SH-SY5Y (cell line): ENCODE measurements at regions not wholly inside any gene's neighbourhood (a gene's known extent, or its start where the extent isn't known, plus 50 kb on each side); places are given as distances from the start of the nearest gene placed in this dataset.

Experiments used
- GATA2 ChIP-seq: IDR thresholded peaks from 2 replicates; pipeline ENCODE4 v1.6.1; 2011; ENCODE audit warnings: mild to moderate bottlenecking, low read depth, low read length
- GATA3 ChIP-seq: IDR thresholded peaks from 2 replicates; pipeline ENCODE4 v1.6.1; 2011; ENCODE audit warnings: low read depth, mild to moderate bottlenecking, low read length, moderate library complexity

DNA sequence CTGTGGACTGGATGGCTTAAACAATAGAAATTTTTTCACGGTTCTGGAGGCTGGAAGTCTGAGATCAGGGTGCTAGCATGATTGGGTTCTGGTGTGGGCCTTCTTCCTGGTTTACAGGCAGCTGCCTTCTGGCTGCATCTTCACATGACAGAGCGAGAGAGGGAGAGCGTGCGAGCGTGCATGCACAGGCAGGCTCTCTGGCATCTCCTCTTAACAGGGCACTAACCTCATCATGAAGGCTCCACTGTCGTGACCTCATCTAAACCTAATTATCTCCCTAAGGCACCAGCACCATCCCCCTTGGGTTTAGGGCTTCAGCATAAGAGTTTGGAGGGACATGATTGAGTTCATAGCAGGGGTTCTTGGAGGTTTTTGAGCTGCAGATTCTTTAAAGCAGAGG, 292.0 kb upstream of the C2CD4B start:
- TF ChIP-seq GATA3: no peak
- TF ChIP-seq GATA2: no peak

DNA sequence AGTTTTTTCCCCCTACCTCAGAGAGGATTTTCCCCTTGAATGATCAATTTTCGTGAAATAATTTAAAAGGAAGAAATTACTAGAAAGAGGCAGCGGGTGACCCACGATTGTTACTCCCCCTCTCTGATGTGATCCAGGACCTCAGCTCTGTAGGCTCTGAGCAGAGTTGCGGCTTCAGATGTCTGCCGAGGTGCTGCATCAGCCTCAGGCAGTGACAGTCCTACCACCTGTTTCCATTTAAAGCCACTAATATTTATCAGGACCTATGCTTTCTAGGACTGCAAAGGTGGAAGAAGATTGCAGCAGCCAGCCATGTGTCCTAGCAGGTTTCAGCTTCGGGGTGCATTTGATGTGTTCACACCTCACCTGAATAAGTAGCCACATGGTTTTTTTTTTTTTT, 294.8 kb upstream of the C2CD4B start:
- no peak for TF ChIP-seq GATA3
- TF ChIP-seq GATA2: no peak

DNA sequence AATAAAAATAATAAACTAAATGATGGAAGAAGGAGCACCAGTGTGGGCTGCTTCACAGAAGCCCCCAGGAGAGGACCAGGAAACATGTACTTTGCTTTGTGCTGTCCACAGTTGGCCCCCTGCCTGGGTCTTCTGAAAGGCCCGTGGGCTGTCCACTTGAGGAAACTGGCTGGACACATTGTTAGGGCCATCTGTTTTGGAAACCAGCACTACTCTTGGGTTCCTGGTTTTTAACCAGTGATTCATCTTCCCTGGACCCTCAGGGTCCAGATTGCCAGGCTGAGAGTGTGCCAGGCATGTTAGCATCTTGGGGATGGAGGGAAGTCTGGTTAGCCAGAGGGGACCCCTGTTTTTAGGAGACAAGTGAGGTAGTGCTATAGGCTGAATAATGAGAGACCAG, 297.2 kb upstream of the C2CD4B start:
- no peak; the same call in 1 of the 2 replicates for TF ChIP-seq GATA2
- no peak for TF ChIP-seq GATA3

DNA sequence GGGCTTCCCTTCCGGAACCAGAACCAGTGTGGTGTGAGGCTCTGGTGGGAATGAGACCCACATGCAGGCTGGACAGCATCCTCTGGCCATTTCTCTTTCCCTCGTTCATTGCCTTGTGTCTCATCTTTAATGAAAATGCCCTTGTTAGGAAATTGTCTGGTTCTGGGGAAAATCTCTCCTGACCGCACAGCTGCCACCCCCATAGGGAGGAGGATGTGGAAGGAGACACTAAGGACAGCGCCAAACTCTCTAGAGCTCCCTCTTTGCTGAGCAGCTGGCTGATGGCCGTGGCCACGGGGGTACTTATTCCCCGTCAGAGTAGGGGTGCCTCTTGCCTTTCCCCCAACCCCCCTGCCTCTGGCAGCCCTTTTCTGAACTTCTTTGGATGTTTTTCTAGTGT, 297.6 kb upstream of the C2CD4B start:
- no peak for TF ChIP-seq GATA2
- TF ChIP-seq GATA3: no peak

DNA sequence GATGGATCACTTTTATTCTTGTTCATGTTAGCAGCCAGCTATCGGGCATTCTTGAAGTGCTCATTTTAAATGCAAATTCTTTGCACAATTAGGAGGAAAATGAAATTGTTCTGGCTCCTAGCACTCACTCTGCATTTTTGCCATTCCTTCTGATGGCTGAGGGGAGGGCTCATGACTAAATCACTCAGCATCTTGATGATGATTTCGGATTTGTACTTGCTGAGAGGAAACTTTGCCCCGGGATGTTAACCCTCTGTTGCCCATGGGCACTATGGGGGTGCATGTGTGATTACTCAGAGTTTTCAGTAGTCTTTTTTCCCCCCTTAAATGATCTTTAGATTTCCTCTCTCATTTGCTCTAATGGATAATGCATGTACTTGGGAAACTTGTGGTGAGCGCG, 299.6 kb upstream of the C2CD4B start:
- TF ChIP-seq GATA3: no peak
- TF ChIP-seq GATA2: no peak

DNA sequence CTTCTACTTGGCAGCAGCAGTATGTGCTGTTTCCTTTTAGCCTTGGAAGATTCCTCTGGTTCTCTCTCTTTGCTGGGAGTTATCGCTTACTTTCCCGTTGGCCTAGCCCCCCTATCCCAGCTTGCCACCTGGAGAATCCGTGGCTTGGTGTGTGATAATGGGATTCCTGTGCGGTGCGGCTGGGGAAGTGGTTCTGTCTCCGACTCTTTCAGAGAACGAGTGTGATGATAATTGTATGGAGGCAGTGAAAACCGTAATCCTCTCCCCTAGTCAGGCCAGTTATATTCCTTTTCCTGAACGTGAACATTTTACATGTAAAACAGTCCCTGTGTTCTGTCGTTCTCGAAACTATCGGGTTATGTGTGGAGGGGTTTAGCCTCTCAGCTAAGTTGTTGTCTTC, 300.1 kb upstream of the C2CD4B start:
- TF ChIP-seq GATA3: no peak
- no peak for TF ChIP-seq GATA2

DNA sequence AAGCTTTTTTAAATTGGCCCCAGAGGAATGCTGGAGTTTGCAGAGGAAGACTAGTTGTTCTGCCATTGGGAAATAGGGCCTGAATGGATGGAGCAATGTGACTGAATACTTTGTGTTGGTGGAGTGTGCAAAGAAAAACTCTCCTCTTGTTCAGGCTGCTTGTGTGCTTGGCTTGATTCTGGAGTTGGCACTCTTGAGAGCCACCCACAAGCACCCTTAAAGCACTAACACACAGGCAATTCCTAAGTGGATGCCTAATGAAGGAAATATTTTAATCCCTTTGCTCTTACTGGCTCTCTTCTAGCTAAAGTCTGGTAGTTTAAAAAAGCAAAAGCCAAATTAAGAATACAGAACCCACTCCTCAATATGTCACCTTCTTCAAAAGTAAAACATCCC, 304.4 kb upstream of the C2CD4B start:
- no peak for TF ChIP-seq GATA3
- no peak for TF ChIP-seq GATA2

DNA sequence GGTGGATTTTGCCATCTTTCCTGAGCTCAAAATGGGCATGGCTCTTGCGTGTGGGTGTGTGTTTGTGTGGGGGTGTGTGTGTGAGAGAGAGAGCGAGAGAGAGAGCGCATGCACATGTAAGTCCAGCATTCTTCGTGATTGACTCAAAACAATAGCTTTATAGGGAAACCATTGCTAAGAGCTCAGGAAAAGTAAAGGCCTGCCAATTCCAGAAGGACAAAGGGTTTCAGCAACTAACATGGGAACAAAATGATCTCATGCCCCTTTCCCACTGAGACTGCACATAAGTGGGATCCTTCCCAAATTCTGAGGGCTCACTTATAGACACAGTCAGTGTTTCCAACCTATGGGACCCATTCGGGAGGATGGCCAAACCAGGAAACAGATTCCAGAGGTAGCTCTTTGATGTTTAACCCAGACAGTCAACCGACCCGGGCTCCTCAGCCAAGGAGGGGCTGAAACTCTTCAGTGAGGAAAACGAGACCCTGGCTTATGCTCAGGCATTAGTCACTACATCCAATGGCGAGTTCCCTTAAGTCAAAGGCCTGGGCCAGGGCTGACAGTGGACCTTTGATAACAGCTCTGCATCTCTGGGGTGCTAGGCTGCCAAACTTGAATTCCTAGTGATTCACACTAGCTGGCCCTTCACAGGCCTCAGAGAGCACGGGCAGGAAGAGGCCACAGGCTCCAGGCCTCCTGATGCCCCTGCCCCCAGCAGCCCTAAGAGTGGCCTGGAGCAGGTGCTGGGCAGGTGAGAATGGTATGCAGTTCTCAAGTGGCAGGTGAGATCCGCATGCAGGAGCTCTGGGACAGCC, 305.0 kb upstream of the C2CD4B start:
- TF ChIP-seq GATA2 (no peak), GATA3 (no peak)

DNA sequence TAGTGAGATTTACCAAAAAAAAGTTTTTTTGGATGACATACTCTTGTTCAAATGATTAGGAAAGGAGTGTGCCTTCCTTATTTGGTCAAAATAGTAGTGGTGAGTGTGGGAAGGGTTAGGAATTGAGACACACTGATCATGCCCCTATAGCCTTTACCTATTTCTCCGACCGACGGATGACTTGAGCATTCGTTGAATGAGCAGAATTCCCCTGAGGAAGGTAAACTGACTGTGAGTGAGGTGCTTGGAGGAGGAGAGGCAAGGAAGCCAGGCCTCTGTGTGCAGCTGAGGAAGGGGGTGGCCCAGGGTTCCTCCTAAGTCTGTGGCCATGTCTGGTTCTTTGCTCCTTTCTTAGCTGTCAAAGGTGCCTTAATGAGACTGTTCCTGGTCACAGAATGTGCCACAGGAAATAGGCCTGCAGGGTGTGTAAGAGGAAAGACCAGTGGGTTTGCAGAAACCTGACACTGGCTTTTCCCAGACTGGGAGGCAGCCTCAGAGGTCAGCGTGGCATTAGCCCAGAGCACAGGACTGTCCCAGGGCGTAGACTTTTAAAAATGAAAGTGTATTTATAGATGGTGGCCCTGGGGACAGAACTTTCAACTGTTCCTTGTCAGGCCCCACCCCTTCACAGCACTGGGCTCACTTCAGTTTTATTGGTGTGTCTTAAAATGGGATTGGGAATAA, 307.7 kb upstream of the C2CD4B start:
- no peak for TF ChIP-seq GATA3
- no peak for TF ChIP-seq GATA2

DNA sequence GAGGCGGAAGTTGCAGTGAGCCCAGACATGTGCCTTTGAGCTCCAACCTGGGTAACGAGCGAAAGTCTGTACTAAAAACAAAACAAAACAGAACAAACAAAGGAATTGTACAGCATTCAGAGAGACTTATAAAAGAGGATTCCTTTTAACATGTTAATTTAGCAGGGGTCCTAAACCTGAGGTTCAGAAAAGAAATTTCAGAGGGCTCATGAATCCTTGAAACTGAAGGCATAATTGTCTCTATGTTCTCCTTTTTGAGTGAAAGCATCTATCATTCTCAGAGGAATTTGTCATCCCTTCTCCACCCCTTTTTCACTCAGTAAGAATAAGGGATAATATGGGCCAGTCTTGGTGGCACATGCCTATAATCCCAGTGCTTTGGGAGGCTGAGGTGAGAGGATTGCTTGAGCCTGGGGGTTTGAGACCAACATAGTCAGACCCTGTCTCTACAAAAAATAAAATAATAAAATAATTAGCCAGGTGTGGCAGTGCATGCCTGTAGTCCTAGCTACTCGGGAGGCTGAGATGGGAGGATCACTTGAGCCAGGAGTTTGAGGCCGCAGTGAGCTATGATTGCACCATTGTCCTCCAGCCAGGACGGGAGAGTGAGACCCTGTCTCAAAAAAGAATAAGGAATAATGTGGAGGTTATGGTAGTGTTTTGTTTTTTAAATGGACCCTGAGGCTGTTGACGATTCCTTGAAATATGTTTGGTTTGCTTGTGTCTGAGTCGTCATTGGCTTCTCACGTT, 309.1 kb upstream of the C2CD4B start:
- TF ChIP-seq GATA2: no peak
- TF ChIP-seq GATA3: no peak

DNA sequence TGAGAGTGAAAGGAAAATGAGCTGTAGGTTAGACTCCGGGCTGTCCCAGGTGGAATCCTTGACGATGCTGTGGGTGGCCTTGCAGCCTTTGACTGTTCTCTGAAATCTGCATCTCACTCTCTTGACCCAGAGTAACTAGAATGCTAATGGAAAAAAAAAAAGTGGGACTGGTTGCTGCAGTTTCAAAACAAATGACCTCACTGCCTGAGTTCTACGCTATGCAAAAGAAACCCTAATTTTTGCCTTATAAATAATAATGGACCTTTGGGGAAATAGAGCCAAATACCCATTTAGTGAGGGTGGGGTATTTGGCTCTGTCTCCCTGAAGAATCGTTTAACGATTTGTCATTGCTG, 309.7 kb upstream of the C2CD4B start:
- TF ChIP-seq GATA2: no peak
- no peak for TF ChIP-seq GATA3

DNA sequence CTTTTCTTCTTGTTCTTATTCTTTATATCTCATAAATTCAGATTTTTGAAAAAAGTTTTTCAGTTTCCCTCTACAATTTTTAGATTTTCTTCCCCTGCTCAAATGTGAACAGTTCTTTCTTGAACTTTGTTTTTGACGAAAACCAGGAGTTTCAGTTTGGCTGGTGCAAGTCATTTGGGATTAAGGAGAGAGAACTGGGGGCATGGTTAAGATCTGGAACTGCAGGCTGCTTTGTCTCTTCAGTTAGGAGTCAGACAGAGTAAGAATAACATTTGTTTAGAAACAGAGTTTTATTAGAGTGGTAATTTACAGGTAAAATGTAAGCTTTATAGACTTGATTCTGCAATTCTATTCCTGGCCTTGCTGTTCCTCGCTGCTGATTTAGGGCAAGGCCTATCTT, 310.5 kb upstream of the C2CD4B start:
- TF ChIP-seq GATA3 (no peak), GATA2 (no peak)

DNA sequence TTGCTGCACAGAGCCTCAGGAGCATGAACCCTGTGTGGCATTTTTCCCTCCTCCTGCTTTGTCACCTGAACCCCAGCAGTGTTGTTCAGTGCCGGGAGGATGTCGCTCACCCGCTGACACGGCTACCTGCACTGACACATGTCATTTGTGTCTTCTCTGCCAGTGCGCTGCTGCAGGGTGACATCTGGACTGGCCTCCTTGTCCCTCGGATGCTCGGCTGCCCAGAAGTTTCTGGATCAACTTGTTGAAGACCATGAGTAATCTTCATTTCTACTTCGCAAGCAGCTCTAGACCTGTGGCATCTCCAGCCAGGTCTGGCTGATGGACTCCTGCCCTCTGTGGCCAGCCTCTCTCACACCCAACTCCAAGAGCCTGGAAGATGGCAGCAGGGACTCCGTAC, 311.1 kb upstream of the C2CD4B start:
- TF ChIP-seq GATA3 (no peak), GATA2 (no peak)

DNA sequence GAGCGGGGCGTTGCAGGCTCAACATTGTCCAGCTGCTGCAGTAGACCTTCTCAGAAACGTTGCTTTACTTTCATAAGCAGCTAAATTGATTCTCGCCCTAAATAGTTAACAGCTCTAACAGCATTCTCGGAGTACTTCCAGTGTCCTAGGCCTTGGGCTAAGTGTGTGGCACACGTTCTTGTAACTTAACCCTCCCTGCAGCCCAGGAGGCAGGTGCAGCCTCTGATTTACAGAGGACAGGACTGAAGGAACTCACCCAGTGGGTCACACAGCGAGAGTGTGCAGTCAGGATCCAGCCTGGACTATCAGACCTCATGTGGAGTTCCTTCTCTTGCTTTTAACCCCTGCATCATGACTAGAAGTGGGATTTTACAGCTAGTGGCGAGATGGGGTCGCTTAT, 312.8 kb upstream of the C2CD4B start:
- no peak for TF ChIP-seq GATA3
- TF ChIP-seq GATA2: no peak
